ENCODE measurements at regions not wholly inside any gene's neighbourhood (a gene's known extent, or its start where the extent isn't known, plus 50 kb on each side); places are given as distances from the start of the nearest gene placed in this dataset.

GRCh38 chr11:86888164-86889000 is 66.8 kb downstream of the FZD4 start:
- no peak for DNase-seq (ENCODE audit: low spot score, unreplicated experiment)
- Mint-ChIP-seq H3K4me1 (ENCODE audit: low read depth) (no peaks in the 10 kb centered on the region), H3K9me3 (ENCODE audit: low read depth) (peaks cover 6% of the 10 kb centered on the region), H3K27ac (no peak overlapping the region), H3K36me3 (ENCODE audit: insufficient read depth) (no peaks in the 10 kb centered on the region), H3K27me3 (no peaks in the 10 kb centered on the region), H3K4me3 (ENCODE audit: low read depth) (no peak overlapping the region)
- TF ChIP-seq CTCF (IDR thresholded peaks at IDR 0.05; ENCODE audit: unreplicated experiment), result no peak

GRCh38 chr11:86889001-86889341 is 66.2 kb downstream of the FZD4 start:
- H3K27ac Mint-ChIP-seq, result no peak overlapping the region

GRCh38 chr11:86891036-86891435 is 64.2 kb downstream of the FZD4 start:
- Mint-ChIP-seq H3K36me3 (ENCODE audit: insufficient read depth) (no peaks in the 10 kb centered on the region), H3K27me3 (no peaks in the 10 kb centered on the region), H3K9me3 (ENCODE audit: low read depth) (no peaks in the 10 kb centered on the region), H3K4me3 (ENCODE audit: low read depth) (no peak overlapping the region), H3K27ac (no peak overlapping the region), H3K4me1 (ENCODE audit: low read depth) (no peaks in the 10 kb centered on the region)
- TF ChIP-seq CTCF (IDR thresholded peaks at IDR 0.05; ENCODE audit: unreplicated experiment), result no peak
- no peak for DNase-seq (ENCODE audit: low spot score, unreplicated experiment)

More at GRCh38 chr11:86889001-86889341, 66.2 kb downstream of the FZD4 start:
- no peak for DNase-seq (ENCODE audit: low spot score, unreplicated experiment)
- H3K4me3 Mint-ChIP-seq (ENCODE audit: low read depth), result no peak overlapping the region
- H3K4me1 Mint-ChIP-seq (ENCODE audit: low read depth), result no peaks in the 10 kb centered on the region
- no peak for TF ChIP-seq CTCF (IDR thresholded peaks at IDR 0.05; ENCODE audit: unreplicated experiment)
- no peaks in the 10 kb centered on the region for H3K36me3 Mint-ChIP-seq (ENCODE audit: insufficient read depth)
- peaks cover 2% of the 10 kb centered on the region for H3K9me3 Mint-ChIP-seq (ENCODE audit: low read depth)
- H3K27me3 Mint-ChIP-seq, result no peaks in the 10 kb centered on the region

- Mint-ChIP-seq H3K4me1 (ENCODE audit: low read depth) (no peaks in the 10 kb centered on the region), H3K36me3 (ENCODE audit: insufficient read depth) (no peaks in the 10 kb centered on the region), H3K27ac (no peak overlapping the region), H3K9me3 (ENCODE audit: low read depth) (no peaks in the 10 kb centered on the region), H3K27me3 (no peaks in the 10 kb centered on the region), H3K4me3 (ENCODE audit: low read depth) (no peak overlapping the region)
- DNase-seq (ENCODE audit: low spot score, unreplicated experiment), result no peak
- TF ChIP-seq CTCF (IDR thresholded peaks at IDR 0.05; ENCODE audit: unreplicated experiment), result no peak
Observed at GRCh38 chr11:86893235-86893634, 62.0 kb downstream of the FZD4 start.

Measured in progenitor cell of endocrine pancreas (in vitro differentiated cells).